ENCODE measurements at regions not wholly inside any gene's neighbourhood (a gene's known extent, or its start where the extent isn't known, plus 50 kb on each side); places are given as distances from the start of the nearest gene placed in this dataset.

GRCh38 chr18:49663899-49664890 is 102.3 kb downstream of the LIPG start:
- H2AFZ ChIP-seq (ENCODE audit: low read depth, low read length), result no peak overlapping the region
- H3K4me3 ChIP-seq (ENCODE audit: low read length), result no peak overlapping the region
- H3K27ac ChIP-seq (ENCODE audit: low read length), result no peak overlapping the region
- peaks cover 44% of the 10 kb centered on the region for H3K27me3 ChIP-seq (ENCODE audit: low read depth, low read length)
- no peaks in the 10 kb centered on the region for H4K20me1 ChIP-seq (ENCODE audit: insufficient read depth, low read length)
- H3K79me2 ChIP-seq (ENCODE audit: low read length), result no peaks in the 10 kb centered on the region
- H3K36me3 ChIP-seq (replicated peaks; ENCODE audit: low read depth, low read length), result no peaks in the 10 kb centered on the region
- no peak overlapping the region for H3K9ac ChIP-seq (ENCODE audit: low read length)
- H3K9me3 ChIP-seq (ENCODE audit: insufficient read depth, low read length), result no peaks in the 10 kb centered on the region
- H3K4me2 ChIP-seq (ENCODE audit: low read length), result no peak overlapping the region
- H3K4me1 ChIP-seq (ENCODE audit: low read length), result no peaks in the 10 kb centered on the region
- no peak for TF ChIP-seq EZH2phosphoT487 (IDR thresholded peaks at IDR 0.05; ENCODE audit: low read depth)
- TF ChIP-seq, protein P1, sequence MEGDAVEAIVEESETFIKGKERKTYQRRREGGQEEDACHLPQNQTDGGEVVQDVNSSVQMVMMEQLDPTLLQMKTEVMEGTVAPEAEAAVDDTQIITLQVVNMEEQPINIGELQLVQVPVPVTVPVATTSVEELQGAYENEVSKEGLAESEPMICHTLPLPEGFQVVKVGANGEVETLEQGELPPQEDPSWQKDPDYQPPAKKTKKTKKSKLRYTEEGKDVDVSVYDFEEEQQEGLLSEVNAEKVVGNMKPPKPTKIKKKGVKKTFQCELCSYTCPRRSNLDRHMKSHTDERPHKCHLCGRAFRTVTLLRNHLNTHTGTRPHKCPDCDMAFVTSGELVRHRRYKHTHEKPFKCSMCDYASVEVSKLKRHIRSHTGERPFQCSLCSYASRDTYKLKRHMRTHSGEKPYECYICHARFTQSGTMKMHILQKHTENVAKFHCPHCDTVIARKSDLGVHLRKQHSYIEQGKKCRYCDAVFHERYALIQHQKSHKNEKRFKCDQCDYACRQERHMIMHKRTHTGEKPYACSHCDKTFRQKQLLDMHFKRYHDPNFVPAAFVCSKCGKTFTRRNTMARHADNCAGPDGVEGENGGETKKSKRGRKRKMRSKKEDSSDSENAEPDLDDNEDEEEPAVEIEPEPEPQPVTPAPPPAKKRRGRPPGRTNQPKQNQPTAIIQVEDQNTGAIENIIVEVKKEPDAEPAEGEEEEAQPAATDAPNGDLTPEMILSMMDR (IDR thresholded peaks at IDR 0.05; ENCODE audit: low read depth, low read length), result no peak

DNA sequence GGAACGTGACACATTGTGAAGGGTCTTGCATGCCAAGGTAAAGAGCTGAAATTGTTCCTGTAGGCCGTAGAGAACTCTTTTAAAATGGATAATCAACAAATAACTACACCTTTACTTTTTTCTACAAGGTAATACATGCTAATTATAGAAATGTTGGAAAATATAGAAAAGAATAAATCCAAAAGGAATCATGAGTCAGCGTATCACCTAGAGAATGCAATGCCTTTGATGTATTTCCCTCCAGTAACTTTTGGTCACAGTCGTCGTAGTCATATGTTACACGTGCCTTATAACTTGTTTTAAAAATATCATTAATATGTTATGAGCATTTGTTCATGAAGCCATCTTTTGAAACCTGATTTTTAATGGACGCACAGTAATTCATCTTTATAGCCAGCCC is 100.6 kb downstream of the LIPG start:
- Histone ChIP-seq H3K27ac (ENCODE audit: low read length) (no peak overlapping the region), H3K4me1 (ENCODE audit: low read length) (no peaks in the 10 kb centered on the region), H3K9me3 (ENCODE audit: insufficient read depth, low read length) (no peaks in the 10 kb centered on the region), H3K36me3 (replicated peaks; ENCODE audit: low read depth, low read length) (no peaks in the 10 kb centered on the region), H3K4me3 (ENCODE audit: low read length) (no peak overlapping the region), H2AFZ (ENCODE audit: low read depth, low read length) (no peak overlapping the region), H3K79me2 (ENCODE audit: low read length) (no peaks in the 10 kb centered on the region), H3K9ac (ENCODE audit: low read length) (no peak overlapping the region), H4K20me1 (ENCODE audit: insufficient read depth, low read length) (no peaks in the 10 kb centered on the region), H3K27me3 (ENCODE audit: low read depth, low read length) (peaks cover 41% of the 10 kb centered on the region), H3K4me2 (ENCODE audit: low read length) (no peak overlapping the region)
- no peak for TF ChIP-seq EZH2phosphoT487 (IDR thresholded peaks at IDR 0.05; ENCODE audit: low read depth)
- TF ChIP-seq, protein P1 (IDR thresholded peaks at IDR 0.05; ENCODE audit: low read depth, low read length), result no peak

GRCh38 chr18:49658823-49659404 is 97.1 kb downstream of the LIPG start:
- Histone ChIP-seq H3K27me3 (ENCODE audit: low read depth, low read length) (peaks cover 35% of the 10 kb centered on the region; the same call in 1 of the 2 replicates), H2AFZ (ENCODE audit: low read depth, low read length) (no peak overlapping the region), H3K79me2 (ENCODE audit: low read length) (no peaks in the 10 kb centered on the region), H3K4me3 (ENCODE audit: low read length) (no peak overlapping the region), H3K27ac (ENCODE audit: low read length) (no peak overlapping the region), H3K4me1 (ENCODE audit: low read length) (no peaks in the 10 kb centered on the region), H3K9ac (ENCODE audit: low read length) (no peak overlapping the region), H3K4me2 (ENCODE audit: low read length) (no peak overlapping the region), H4K20me1 (ENCODE audit: insufficient read depth, low read length) (no peaks in the 10 kb centered on the region), H3K9me3 (ENCODE audit: insufficient read depth, low read length) (no peaks in the 10 kb centered on the region), H3K36me3 (replicated peaks; ENCODE audit: low read depth, low read length) (no peaks in the 10 kb centered on the region)
- TF ChIP-seq, protein P1 (IDR thresholded peaks at IDR 0.05; ENCODE audit: low read depth, low read length), result no peak
- no peak for TF ChIP-seq EZH2phosphoT487 (IDR thresholded peaks at IDR 0.05; ENCODE audit: low read depth)

- no peak overlapping the region for H3K4me3 ChIP-seq (ENCODE audit: low read length)
- H3K4me1 ChIP-seq (ENCODE audit: low read length), result no peaks in the 10 kb centered on the region
- H3K27ac ChIP-seq (ENCODE audit: low read length), result no peak overlapping the region
- peaks cover 35% of the 10 kb centered on the region; the same call in 1 of the 2 replicates for H3K27me3 ChIP-seq (ENCODE audit: low read depth, low read length)
- H3K4me2 ChIP-seq (ENCODE audit: low read length), result no peak overlapping the region
- no peak for TF ChIP-seq EZH2phosphoT487 (IDR thresholded peaks at IDR 0.05; ENCODE audit: low read depth)
- TF ChIP-seq, protein P1 (IDR thresholded peaks at IDR 0.05; ENCODE audit: low read depth, low read length), result no peak
- H3K36me3 ChIP-seq (replicated peaks; ENCODE audit: low read depth, low read length), result no peaks in the 10 kb centered on the region
- no peaks in the 10 kb centered on the region for H3K79me2 ChIP-seq (ENCODE audit: low read length)
- H4K20me1 ChIP-seq (ENCODE audit: insufficient read depth, low read length), result no peaks in the 10 kb centered on the region
- no peak overlapping the region for H2AFZ ChIP-seq (ENCODE audit: low read depth, low read length)
- no peak overlapping the region for H3K9ac ChIP-seq (ENCODE audit: low read length)
- H3K9me3 ChIP-seq (ENCODE audit: insufficient read depth, low read length), result no peaks in the 10 kb centered on the region
Observed at GRCh38 chr18:49656073-49656692, 94.3 kb downstream of the LIPG start.
